ENCODE measurements at regions not wholly inside any gene's neighbourhood (a gene's known extent, or its start where the extent isn't known, plus 50 kb on each side); places are given as distances from the start of the nearest gene placed in this dataset.

DNA sequence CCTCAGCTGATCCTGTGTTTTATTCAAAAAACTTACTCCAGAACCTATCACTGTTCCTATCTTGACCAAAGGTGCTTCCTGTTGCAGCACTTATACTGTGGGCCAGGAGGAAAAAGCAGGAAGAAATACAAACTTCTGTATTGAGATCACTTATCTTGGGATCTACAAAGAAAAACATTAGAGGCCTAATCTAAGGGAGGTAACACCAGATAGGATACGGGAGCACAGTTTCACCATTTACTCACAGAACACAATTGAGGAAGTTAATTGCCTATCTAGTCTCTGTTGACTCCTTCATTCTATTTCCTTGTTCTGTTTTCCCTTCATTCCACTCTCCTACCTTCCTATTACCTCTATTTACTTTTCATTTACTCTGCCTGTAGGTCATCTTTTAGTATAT lies 287.2 kb upstream of the LINC00305 start:
- TF ChIP-seq, protein P1, sequence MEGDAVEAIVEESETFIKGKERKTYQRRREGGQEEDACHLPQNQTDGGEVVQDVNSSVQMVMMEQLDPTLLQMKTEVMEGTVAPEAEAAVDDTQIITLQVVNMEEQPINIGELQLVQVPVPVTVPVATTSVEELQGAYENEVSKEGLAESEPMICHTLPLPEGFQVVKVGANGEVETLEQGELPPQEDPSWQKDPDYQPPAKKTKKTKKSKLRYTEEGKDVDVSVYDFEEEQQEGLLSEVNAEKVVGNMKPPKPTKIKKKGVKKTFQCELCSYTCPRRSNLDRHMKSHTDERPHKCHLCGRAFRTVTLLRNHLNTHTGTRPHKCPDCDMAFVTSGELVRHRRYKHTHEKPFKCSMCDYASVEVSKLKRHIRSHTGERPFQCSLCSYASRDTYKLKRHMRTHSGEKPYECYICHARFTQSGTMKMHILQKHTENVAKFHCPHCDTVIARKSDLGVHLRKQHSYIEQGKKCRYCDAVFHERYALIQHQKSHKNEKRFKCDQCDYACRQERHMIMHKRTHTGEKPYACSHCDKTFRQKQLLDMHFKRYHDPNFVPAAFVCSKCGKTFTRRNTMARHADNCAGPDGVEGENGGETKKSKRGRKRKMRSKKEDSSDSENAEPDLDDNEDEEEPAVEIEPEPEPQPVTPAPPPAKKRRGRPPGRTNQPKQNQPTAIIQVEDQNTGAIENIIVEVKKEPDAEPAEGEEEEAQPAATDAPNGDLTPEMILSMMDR (IDR thresholded peaks at IDR 0.05; ENCODE audit: unreplicated experiment), result no peak
- Mint-ChIP-seq H3K36me3 (ENCODE audit: insufficient read depth, unreplicated experiment) (no peaks in the 10 kb centered on the region), H3K9me3 (ENCODE audit: low read depth, unreplicated experiment) (peaks cover 9% of the 10 kb centered on the region), H3K4me3 (ENCODE audit: low read depth, unreplicated experiment) (no peak overlapping the region), H3K27ac (ENCODE audit: unreplicated experiment) (no peak overlapping the region), H3K4me1 (ENCODE audit: low read depth, unreplicated experiment) (no peaks in the 10 kb centered on the region), H3K27me3 (ENCODE audit: unreplicated experiment) (no peaks in the 10 kb centered on the region)
- no peak for DNase-seq
- CTCF ChIA-PET, result no interaction called here
- BruUV-seq (replicated peaks), result no TSS peak
- intact Hi-C loops (cut with micrococcal nuclease; ENCODE audit: unreplicated experiment), result no loop called here

DNA sequence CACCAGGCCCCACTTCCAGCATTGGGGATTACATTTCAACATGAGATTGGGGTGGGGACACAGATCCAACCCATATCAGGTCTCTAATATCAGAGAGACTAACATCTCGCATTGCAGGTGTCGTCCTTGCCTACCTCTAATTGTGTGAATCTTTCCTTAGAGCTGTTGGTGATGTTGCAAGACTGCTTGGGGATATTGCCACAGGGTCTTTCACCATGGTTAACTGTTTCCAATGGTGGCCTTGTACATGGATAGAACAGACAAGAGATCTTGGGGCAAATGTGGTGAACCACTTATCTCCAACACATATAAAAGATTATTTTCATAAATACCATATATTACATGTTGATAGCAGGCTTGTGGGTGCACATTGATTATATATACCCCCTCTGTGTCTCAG lies 270.3 kb upstream of the LINC00305 start:
- Mint-ChIP-seq H3K27me3 (ENCODE audit: unreplicated experiment) (no peaks in the 10 kb centered on the region), H3K4me3 (ENCODE audit: low read depth, unreplicated experiment) (no peak overlapping the region), H3K4me1 (ENCODE audit: low read depth, unreplicated experiment) (no peaks in the 10 kb centered on the region)

DNA sequence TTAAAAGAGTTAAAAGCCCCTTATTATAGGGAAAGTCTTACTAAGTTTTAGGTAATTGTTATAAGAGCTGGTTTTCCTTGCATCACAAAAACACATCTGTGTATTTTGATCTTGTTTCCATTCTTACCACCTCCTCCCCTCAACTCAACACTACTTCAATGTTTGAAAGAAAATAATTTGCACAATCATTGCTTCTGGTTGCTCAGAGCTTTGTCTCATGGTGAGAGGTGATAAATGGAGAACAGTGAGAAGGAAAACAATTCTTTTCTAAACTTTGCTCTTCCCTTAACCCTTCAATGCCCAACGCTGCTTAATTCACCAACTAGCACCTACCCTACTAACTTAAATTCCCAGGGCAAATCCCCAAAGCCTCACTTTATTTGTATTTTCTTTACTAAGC lies 268.1 kb upstream of the LINC00305 start:
- no TSS peak for BruUV-seq (replicated peaks)
- TF ChIP-seq, protein P1 (IDR thresholded peaks at IDR 0.05; ENCODE audit: unreplicated experiment), result no peak
- Mint-ChIP-seq H3K27me3 (ENCODE audit: unreplicated experiment) (no peaks in the 10 kb centered on the region), H3K9me3 (ENCODE audit: low read depth, unreplicated experiment) (no peaks in the 10 kb centered on the region), H3K36me3 (ENCODE audit: insufficient read depth, unreplicated experiment) (no peaks in the 10 kb centered on the region), H3K4me1 (ENCODE audit: low read depth, unreplicated experiment) (no peaks in the 10 kb centered on the region), H3K4me3 (ENCODE audit: low read depth, unreplicated experiment) (no peak overlapping the region), H3K27ac (ENCODE audit: unreplicated experiment) (no peak overlapping the region)
- no peak for DNase-seq
- CTCF ChIA-PET, result interaction anchor here (0.7 kb wide), 1 partner anchor 1128 kb away, joined by 3 read pairs; no protein-coding TSS in a partner anchor
- intact Hi-C loops (cut with micrococcal nuclease; ENCODE audit: unreplicated experiment), result no loop called here

More for the DNA sequence above, 270.3 kb upstream of the LINC00305 start:
- Mint-ChIP-seq H3K36me3 (ENCODE audit: insufficient read depth, unreplicated experiment) (no peaks in the 10 kb centered on the region), H3K27ac (ENCODE audit: unreplicated experiment) (no peak overlapping the region), H3K9me3 (ENCODE audit: low read depth, unreplicated experiment) (no peaks in the 10 kb centered on the region)
- CTCF ChIA-PET, result no interaction called here
- no TSS peak for BruUV-seq (replicated peaks)
- no peak for DNase-seq
- TF ChIP-seq, protein P1 (IDR thresholded peaks at IDR 0.05; ENCODE audit: unreplicated experiment), result no peak
- intact Hi-C loops (cut with micrococcal nuclease; ENCODE audit: unreplicated experiment), result no loop called here

DNA sequence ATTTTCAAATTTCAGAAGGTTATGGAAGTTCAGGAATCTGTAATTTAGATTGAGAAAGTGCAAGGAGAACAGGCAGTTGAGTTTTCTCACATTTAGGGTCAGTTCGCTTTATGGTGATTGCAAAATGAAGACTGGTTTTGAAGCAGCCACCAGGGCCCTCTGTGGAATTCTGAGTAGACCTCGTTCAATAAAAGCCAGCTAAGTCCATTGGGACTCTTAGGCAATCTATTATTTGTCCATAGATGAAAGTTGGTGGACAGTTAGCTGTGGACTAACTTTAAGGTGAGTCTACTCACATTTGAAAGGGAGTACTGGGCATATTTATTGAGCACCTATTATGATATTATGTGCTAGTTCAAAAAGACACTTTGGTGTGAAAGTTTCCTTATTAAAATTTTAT lies 266.3 kb upstream of the LINC00305 start:
- Mint-ChIP-seq H3K4me3 (ENCODE audit: low read depth, unreplicated experiment) (no peak overlapping the region), H3K9me3 (ENCODE audit: low read depth, unreplicated experiment) (no peaks in the 10 kb centered on the region), H3K27ac (ENCODE audit: unreplicated experiment) (no peak overlapping the region), H3K36me3 (ENCODE audit: insufficient read depth, unreplicated experiment) (no peaks in the 10 kb centered on the region), H3K27me3 (ENCODE audit: unreplicated experiment) (no peaks in the 10 kb centered on the region), H3K4me1 (ENCODE audit: low read depth, unreplicated experiment) (no peaks in the 10 kb centered on the region)
- intact Hi-C loops (cut with micrococcal nuclease; ENCODE audit: unreplicated experiment), result no loop called here
- DNase-seq, result no peak
- CTCF ChIA-PET, result interaction anchor here (0.6 kb wide), 1 partner anchor 644 kb away, joined by 3 read pairs; no protein-coding TSS in a partner anchor
- no TSS peak for BruUV-seq (replicated peaks)
- TF ChIP-seq, protein P1 (IDR thresholded peaks at IDR 0.05; ENCODE audit: unreplicated experiment), result no peak
